GM18511 (cell line): ENCODE measurements at regions not wholly inside any gene's neighbourhood (a gene's known extent, or its start where the extent isn't known, plus 50 kb on each side); places are given as distances from the start of the nearest gene placed in this dataset.

ENCODE experiments used
- ATAC-seq: cut with Tn5 transposase; IDR thresholded peaks from one replicate; pipeline ENCODE4 v1.9.1; 2021; ENCODE audit warnings: mild to moderate bottlenecking, moderate library complexity; ENCODE audit not compliant: unreplicated experiment

DNA sequence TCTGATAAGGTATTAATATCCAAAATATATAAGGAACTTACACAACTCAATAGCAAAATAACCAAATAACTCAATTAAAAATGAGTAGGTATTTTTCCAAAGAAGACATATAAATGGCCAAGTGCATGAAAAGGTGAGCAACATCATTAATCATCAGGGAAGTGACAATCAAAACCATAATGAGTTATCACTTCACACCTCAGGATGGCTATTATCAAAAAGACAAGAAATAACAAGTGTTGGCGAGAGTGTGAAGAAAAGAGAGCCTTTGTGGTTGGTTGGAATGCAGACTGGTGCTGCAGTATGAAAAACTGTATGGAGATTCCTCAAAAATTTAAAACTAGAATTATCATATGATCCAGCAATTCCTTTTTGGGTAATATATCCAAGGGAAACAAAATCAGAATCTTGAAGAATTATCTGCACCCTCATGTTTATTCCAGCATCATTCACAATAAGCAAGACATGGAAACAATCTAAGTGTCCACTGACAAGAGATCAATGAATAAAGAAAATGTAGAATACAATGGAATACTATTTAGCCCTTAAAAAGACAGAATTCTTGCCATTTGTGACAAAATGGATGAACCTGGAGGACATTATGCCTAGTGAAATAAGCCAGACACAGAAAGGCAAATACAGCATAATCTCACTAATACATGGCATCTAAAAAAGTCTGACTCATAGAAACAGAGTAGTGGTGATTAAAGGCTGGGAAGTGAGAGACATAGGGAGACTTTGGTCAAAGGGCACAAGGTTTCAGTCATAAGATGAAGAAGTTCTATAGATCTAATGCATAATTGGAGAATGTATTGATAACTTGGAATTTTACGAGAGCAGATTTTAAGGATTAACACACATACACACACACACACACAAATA is 175.6 kb downstream of the FOXA2 start:
- no peak for ATAC-seq

DNA sequence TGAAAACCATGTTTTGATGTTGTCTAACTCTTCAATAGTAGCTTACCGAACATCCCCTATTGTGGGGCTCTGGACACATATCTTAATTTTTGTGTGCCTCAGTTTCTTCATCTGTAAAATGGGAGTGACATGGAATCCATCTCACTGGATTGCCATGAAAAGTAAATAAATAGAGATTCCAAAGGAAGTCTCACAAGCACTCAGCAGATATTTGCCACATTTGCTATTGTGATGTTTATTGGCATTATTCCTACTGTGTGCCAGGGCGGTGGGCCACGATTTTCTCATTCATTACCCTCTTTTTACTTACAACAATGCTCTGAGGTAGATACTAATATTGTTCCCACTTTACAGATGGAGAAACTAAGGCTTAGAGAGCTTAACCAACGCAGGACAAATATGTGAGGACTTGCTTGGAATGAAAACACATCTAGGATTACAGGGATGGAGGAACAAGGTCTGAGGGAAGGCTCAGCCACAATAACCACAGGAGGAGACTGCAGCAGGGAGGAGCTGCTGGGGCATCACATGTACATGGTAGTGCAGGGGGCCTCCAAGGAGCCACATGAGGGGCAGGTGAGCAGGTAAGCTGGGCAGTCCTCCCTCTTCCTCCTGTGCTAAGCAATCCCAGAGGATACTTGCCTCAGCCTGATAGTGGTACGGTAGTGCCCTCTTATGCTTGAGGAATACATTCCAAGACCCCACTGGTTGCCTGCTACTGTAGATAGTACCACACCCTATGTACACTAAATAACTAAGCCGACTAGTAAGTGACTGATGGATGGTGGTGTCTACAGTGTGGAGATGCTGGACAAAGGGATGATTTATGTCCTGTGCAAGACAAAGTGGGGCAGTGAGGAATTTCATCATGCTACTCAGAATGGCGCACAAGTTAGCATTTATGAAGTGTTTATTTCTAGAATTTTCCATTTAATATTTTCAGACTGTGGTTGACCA is 176.9 kb downstream of the FOXA2 start:
- no peak for ATAC-seq

- ATAC-seq, result no peak
Measured at GRCh38 chr20:22404419-22405170, 179.8 kb downstream of the FOXA2 start.

- no peak for ATAC-seq
Measured at GRCh38 chr20:22403632-22404361, 180.6 kb downstream of the FOXA2 start.

DNA sequence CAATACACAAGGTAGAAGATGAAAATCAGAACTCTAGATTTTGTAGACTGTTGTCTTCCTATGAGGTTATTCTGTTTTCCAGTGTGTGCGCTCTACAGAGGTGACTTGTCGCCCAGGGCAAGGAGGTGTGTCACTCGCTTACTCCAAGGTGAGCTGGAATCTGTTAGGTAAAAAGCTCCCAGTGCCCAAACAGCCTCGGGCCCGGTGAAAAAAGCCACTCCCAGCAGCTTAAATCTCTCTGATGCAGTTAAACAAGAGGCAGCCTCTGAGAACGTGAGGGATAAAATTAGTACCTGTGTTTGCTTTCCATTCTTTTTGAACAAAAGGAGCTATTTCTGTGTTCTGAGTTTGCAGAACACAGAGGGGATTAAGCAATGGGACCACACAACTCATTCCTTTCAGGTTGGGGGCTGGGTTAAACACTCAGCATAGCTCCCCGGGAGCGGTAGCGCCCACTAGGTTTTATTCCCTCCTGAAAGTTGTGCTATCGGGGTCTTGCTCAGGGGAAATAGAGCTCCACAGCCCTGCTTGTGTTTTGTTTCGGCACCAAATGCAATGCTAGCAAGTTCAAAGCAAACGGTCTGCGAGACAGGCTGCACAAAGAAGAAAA is 181.2 kb downstream of the FOXA2 start:
- ATAC-seq, result no peak

- no peak for ATAC-seq
Measured at GRCh38 chr20:22402550-22402949, 181.8 kb downstream of the FOXA2 start.

- no peak for ATAC-seq
Measured at GRCh38 chr20:22400440-22400839, 183.9 kb downstream of the FOXA2 start.

GRCh38 chr20:22394583-22394982 is 189.8 kb downstream of the FOXA2 start:
- ATAC-seq, result no peak

DNA sequence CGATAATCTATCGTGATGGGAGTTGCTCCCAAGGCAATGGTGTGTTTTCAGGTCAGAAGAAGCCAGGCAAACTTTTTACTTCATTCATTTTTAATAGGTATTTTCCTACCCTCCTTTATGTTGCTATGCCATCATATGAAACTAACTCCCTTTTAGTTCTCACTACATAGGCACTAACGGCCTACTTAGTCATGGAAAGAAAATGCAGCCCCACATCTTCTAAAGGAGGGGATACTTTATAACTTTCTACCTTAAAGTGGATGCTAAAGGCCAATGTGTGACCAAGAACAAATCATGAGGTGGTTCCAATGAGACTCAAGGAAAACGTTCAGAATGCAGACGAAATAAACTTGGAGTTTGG is 193.8 kb downstream of the FOXA2 start:
- ATAC-seq, result no peak

GRCh38 chr20:22389836-22390542 is 194.4 kb downstream of the FOXA2 start:
- ATAC-seq, result no peak

DNA sequence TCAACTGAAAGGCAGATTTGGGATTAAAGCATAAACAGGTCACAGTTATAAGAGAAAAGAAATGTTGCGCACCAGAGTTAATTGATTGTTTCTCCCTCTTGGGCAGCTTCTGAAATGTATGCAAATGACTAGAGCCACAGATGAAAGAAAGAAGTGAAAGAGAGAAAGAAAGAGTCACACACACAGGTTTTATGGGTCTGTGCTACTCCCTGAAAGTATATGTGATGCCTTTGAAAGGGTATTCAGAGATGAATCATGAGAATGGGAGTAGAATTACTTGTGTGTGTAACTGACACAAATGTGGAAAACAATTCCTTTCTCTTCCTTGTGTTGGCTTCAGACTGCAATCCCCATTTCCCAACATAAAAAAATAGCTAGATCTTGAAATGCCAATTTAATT is 196.9 kb downstream of the FOXA2 start:
- no peak for ATAC-seq

DNA sequence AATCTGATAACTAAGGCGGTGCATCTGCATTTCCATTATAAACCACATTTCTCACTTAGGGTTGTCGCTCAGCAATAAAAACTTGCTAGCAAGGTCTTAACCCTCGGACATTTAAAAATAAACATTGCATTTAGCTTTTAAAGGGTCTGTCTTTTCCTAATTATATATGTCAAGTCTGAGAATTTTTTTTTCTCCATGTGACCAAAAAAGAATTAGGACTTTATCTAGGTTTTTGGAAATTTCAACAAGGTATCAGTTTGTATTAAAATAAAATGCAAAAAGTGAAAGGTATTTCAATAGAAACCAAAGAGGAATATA is 198.1 kb downstream of the FOXA2 start:
- ATAC-seq, result no peak

GRCh38 chr20:22385602-22386305 is 198.6 kb downstream of the FOXA2 start:
- no peak for ATAC-seq

DNA sequence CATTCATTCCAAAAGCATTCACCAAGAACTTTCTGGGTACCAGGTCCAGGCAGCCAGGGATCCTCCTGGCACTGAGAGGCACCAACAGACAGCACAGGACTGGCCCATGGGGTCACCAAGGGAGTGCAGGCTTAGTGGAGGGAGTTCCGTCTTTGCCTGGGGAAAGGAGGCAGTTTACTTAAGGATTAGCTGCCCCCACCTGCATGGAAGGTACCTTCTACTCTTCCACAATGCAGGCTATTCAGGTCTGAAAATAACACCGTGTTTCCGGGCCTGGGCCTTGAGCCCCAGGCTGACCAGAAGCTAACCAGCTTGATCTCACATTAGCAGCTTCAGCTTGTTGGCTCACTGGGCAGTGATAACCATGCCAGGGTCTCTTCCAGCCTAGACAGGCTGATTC is 199.4 kb downstream of the FOXA2 start:
- ATAC-seq, result no peak

DNA sequence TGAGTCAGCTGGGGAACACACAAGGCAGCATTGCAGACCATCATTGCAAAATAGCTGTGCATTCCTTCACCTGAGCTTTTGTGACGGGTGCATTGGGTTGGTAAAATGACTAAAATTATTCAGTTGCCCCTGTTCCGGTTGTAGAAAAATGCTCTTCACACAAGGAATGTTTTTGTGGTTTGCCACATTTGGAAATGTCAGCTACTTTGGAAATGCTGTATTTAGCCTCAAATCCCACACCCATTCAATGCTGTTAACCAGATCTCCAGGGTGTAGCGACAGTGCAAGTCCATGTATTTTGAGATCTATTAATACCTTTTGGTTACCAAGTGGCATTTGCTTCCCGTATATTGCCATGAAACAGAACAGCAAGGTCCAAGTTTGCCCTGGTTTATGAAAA is 201.2 kb downstream of the FOXA2 start:
- ATAC-seq, result no peak

GRCh38 chr20:22382742-22383141 is 201.6 kb downstream of the FOXA2 start:
- peak; percentile 49 for ATAC-seq

- no peak for ATAC-seq
Measured at GRCh38 chr20:22381812-22382416, 202.5 kb downstream of the FOXA2 start.

DNA sequence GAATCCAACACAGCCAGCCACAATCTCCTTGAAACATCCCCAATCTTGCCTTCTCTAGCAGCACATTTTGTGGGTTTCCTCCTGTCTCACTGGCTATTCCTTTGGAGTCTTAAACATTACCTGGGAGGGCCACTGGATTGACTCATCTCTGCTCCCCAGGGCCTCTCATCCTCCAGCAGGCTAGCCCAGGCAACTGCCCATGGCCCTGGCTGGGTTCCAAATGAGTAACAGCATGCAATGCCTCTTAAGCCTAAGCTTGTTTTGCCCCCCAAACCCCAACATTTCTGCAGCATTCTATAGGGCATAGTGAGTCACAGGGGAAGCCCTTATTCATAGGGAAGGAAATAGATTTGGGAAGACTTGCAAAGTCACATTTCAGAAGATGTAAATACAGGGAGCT is 204.9 kb downstream of the FOXA2 start:
- ATAC-seq, result no peak
